ENCODE measurements at regions not wholly inside any gene's neighbourhood (a gene's known extent, or its start where the extent isn't known, plus 50 kb on each side); places are given as distances from the start of the nearest gene placed in this dataset.
A peak's percentile ranks its signal among the peaks of the same experiment; 100 is the strongest.

- H3K4me1 ChIP-seq: no peaks in the 10 kb centered on the region
- H3K4me3 ChIP-seq: no peak overlapping the region
- intact Hi-C loops (cut with DNase I): no loop called here
- H3K9me3 ChIP-seq: no peaks in the 10 kb centered on the region
- H3K27ac ChIP-seq: no peak overlapping the region
- no peaks in the 10 kb centered on the region for H3K27me3 ChIP-seq
- no peaks in the 10 kb centered on the region for H3K36me3 ChIP-seq
- DNase-seq (ENCODE audit: low spot score in 2 of 2): no peak
- TF ChIP-seq, protein P1, sequence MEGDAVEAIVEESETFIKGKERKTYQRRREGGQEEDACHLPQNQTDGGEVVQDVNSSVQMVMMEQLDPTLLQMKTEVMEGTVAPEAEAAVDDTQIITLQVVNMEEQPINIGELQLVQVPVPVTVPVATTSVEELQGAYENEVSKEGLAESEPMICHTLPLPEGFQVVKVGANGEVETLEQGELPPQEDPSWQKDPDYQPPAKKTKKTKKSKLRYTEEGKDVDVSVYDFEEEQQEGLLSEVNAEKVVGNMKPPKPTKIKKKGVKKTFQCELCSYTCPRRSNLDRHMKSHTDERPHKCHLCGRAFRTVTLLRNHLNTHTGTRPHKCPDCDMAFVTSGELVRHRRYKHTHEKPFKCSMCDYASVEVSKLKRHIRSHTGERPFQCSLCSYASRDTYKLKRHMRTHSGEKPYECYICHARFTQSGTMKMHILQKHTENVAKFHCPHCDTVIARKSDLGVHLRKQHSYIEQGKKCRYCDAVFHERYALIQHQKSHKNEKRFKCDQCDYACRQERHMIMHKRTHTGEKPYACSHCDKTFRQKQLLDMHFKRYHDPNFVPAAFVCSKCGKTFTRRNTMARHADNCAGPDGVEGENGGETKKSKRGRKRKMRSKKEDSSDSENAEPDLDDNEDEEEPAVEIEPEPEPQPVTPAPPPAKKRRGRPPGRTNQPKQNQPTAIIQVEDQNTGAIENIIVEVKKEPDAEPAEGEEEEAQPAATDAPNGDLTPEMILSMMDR (IDR thresholded peaks at IDR 0.05): no peak
These were observed 286.3 kb downstream of the OSR1 start for GRCh38 chr2:19072161-19072560.

- Histone ChIP-seq H3K27ac (no peak overlapping the region), H3K4me1 (no peaks in the 10 kb centered on the region), H3K36me3 (no peaks in the 10 kb centered on the region), H3K9me3 (no peaks in the 10 kb centered on the region), H3K4me3 (no peak overlapping the region), H3K27me3 (no peaks in the 10 kb centered on the region)
- intact Hi-C loops (cut with DNase I): no loop called here
- TF ChIP-seq, protein P1 (IDR thresholded peaks at IDR 0.05): no peak
- DNase-seq (ENCODE audit: low spot score in 2 of 2): no peak
These were observed 287.5 kb downstream of the OSR1 start for GRCh38 chr2:19070886-19071285.

GRCh38 chr2:19068206-19068605, 290.2 kb downstream of the OSR1 start:
- no peaks in the 10 kb centered on the region for H3K4me1 ChIP-seq
- no peaks in the 10 kb centered on the region for H3K27me3 ChIP-seq
- H3K4me3 ChIP-seq: no peak overlapping the region
- H3K27ac ChIP-seq: no peak overlapping the region
- H3K9me3 ChIP-seq: no peaks in the 10 kb centered on the region
- intact Hi-C loops (cut with DNase I): no loop called here
- TF ChIP-seq, protein P1 (IDR thresholded peaks at IDR 0.05): no peak
- no peak for DNase-seq (ENCODE audit: low spot score in 2 of 2)
- no peaks in the 10 kb centered on the region for H3K36me3 ChIP-seq

DNA sequence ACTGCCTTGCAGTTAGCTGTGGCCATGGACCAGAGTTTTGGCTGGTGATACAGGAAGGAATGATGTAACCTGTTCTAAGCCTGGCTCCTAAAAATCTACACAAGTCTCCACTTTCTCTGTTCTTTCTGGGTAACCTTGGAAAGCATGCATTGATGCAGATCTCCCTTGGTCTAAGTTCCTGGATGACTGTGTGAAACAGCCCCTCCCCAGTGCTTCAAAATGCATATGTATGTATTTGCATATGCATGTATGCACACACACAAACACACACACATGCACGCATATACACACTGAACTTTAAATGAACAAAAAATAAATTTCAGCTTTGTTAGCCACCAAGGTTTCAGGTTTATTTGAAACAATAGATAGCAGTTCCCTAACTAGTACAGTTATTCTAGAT, 296.1 kb downstream of the OSR1 start:
- intact Hi-C loops (cut with DNase I): no loop called here
- H3K4me3 ChIP-seq: no peak overlapping the region
- TF ChIP-seq, protein P1 (IDR thresholded peaks at IDR 0.05): no peak

DNA sequence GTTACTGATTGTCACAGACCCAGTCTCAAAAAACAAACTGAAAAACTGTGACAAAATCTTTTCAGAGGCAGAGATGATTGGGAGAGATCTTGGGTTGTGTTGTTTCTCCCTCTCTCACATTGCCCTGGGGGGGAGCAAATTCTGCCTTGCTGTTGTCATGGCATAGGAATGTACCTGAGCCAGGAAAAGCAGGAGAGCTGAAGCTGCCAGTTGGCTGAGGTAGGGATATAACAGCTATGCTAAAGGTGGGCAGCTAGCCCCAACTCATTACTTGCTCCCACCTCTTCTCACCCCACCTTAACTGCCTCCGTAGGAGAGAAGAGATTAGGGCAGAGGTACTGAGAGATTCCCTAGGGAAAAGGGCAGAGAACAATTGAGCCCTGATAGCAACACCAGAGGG, 299.3 kb downstream of the OSR1 start:
- TF ChIP-seq, protein P1 (IDR thresholded peaks at IDR 0.05): no peak
- no peak for DNase-seq (ENCODE audit: low spot score in 2 of 2)
- intact Hi-C loops (cut with DNase I): no loop called here
- Histone ChIP-seq H3K9me3 (no peaks in the 10 kb centered on the region), H3K4me1 (no peaks in the 10 kb centered on the region), H3K27ac (no peak overlapping the region), H3K27me3 (no peaks in the 10 kb centered on the region), H3K36me3 (no peaks in the 10 kb centered on the region), H3K4me3 (no peak overlapping the region)

More for the DNA sequence above, 296.1 kb downstream of the OSR1 start:
- Histone ChIP-seq H3K27me3 (no peaks in the 10 kb centered on the region), H3K4me1 (no peaks in the 10 kb centered on the region), H3K27ac (no peak overlapping the region), H3K9me3 (no peaks in the 10 kb centered on the region), H3K36me3 (no peaks in the 10 kb centered on the region)
- DNase-seq (ENCODE audit: low spot score in 2 of 2): no peak

- no peak overlapping the region for H3K4me3 ChIP-seq
- H3K27me3 ChIP-seq: no peaks in the 10 kb centered on the region
- H3K27ac ChIP-seq: peak overlapping the region in 1 of 2 donors; percentile 33
- TF ChIP-seq, protein P1 (IDR thresholded peaks at IDR 0.05): no peak
- H3K36me3 ChIP-seq: no peaks in the 10 kb centered on the region
- intact Hi-C loops (cut with DNase I): no loop called here
- DNase-seq (ENCODE audit: low spot score in 2 of 2): no peak
- H3K4me1 ChIP-seq: peaks cover 2 to 13% of the 10 kb centered on the region in 2 donors
- H3K9me3 ChIP-seq: no peaks in the 10 kb centered on the region
These were observed 307.1 kb downstream of the OSR1 start for GRCh38 chr2:19051203-19051831.
